Parathyroid adenoma (tissue), 2 donors: ENCODE measurements at regions not wholly inside any gene's neighbourhood (a gene's known extent, or its start where the extent isn't known, plus 50 kb on each side); places are given as distances from the start of the nearest gene placed in this dataset.

Experiments
- H2AFZ ChIP-seq: fragments of 300-600 bp; sonication (generic); one replicate; pipeline ENCODE4 v1.7.0; 2017; ENCODE audit warnings: antibody characterized with exemption, mild to moderate bottlenecking
- H3K27ac ChIP-seq: fragments of 300-600 bp; sonication (generic); one replicate; pipeline ENCODE4 v1.7.0; 2017
- H3K27me3 ChIP-seq: fragments of 300-600 bp; sonication (generic); one replicate; pipeline ENCODE4 v1.7.0; 2017; ENCODE audit warnings: low read length; ENCODE audit not compliant: control insufficient read depth, insufficient read depth
- H3K36me3 ChIP-seq: fragments of 300-600 bp; sonication (generic); one replicate; pipeline ENCODE4 v1.7.0; 2017; ENCODE audit warnings: low read length; ENCODE audit not compliant: control insufficient read depth, insufficient read depth
- H3K4me1 ChIP-seq: fragments of 300-600 bp; sonication (generic); one replicate; pipeline ENCODE4 v1.7.0; 2017; ENCODE audit warnings: control low read depth
- H3K4me2 ChIP-seq: fragments of 300-600 bp; sonication (generic); one replicate; pipeline ENCODE4 v1.7.0; 2017; ENCODE audit warnings: low read length
- H3K4me3 ChIP-seq: fragments of 300-600 bp; sonication (generic); one replicate; pipeline ENCODE4 v1.7.0; 2017; ENCODE audit warnings: low read depth, low read length
- H3K79me2 ChIP-seq: fragments of 300-600 bp; sonication (generic); one replicate; pipeline ENCODE4 v1.7.0; 2017; ENCODE audit warnings: control low read depth
- H3K9ac ChIP-seq: fragments of 300-600 bp; sonication (generic); one replicate; pipeline ENCODE4 v1.7.0; 2017; ENCODE audit warnings: mild to moderate bottlenecking
- H3K9me3 ChIP-seq: fragments of 300-600 bp; sonication (generic); one replicate; pipeline ENCODE4 v1.7.0; 2017; ENCODE audit warnings: low read length; ENCODE audit not compliant: control insufficient read depth
- CTCF ChIP-seq: fragments of 300-600 bp; sonication (generic); IDR thresholded peaks from one replicate; pipeline ENCODE4 v1.7.0; 2017; ENCODE audit warnings: antibody characterized with exemption, mild to moderate bottlenecking
- donor health status: primary hyperparathyroidism.

DNA sequence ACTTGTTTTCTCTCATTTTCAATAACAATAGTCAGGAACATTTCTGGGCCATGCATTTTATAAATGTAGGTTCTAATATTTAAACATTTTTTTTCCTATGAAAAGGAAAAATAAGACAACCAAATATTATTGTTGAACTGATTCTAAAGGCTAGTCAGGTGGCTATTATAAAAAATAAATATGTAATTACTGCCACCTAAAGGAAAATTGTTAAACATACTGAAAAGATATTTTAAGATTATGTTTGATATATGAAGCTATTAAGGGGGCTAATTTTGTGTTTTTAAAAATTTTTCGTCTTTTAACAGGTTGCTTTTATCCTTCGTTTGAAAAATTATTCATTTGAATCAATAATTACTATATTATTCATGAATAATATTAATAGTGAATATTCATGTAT is 62.2 kb upstream of the FDX1 start:
- Histone ChIP-seq H3K79me2 (no peaks in the 10 kb centered on the region), H3K4me2 (no peak overlapping the region), H3K9me3 (no peaks in the 10 kb centered on the region), H2AFZ (no peak overlapping the region), H3K9ac (no peak overlapping the region), H3K27ac (no peak overlapping the region), H3K4me3 (no peak overlapping the region), H3K4me1 (peaks cover 7% of the 10 kb centered on the region), H3K36me3 (no peaks in the 10 kb centered on the region), H3K27me3 (no peaks in the 10 kb centered on the region)
- TF ChIP-seq CTCF, result peak; percentile 9

DNA sequence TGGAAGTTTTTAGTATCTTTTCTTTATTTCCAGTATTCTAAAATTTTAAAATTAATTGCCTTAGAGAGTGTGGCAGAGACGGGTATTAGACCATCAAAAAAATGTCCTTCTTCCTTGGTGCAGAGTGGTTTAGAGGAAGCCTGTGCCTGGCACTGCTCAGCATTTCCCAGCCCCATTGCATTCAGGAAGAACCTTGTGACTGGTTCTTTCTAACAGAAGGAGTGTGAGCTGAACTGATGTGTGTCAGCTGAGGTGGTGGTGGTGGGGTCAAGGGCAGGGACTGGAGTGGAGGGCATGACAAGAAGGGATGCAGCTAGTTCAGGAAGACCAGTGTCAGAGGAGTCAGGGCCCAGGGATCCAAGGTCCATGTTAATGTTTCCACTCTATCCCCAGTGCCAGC is 58.7 kb upstream of the FDX1 start:
- Histone ChIP-seq H3K36me3 (no peaks in the 10 kb centered on the region), H3K27me3 (no peaks in the 10 kb centered on the region), H3K79me2 (no peaks in the 10 kb centered on the region), H2AFZ (no peak overlapping the region), H3K4me3 (no peak overlapping the region), H3K27ac (no peak overlapping the region), H3K4me1 (peaks cover 5% of the 10 kb centered on the region), H3K4me2 (no peak overlapping the region), H3K9ac (no peak overlapping the region), H3K9me3 (no peaks in the 10 kb centered on the region)
- no peak for TF ChIP-seq CTCF

- H3K9me3 ChIP-seq, result no peaks in the 10 kb centered on the region
- H3K9ac ChIP-seq, result no peak overlapping the region
- no peaks in the 10 kb centered on the region for H3K4me1 ChIP-seq
- no peak for TF ChIP-seq CTCF
- no peaks in the 10 kb centered on the region for H3K27me3 ChIP-seq
- no peak overlapping the region for H3K27ac ChIP-seq
- H3K4me2 ChIP-seq, result no peak overlapping the region
- H3K36me3 ChIP-seq, result no peaks in the 10 kb centered on the region
- no peak overlapping the region for H2AFZ ChIP-seq
- H3K79me2 ChIP-seq, result no peaks in the 10 kb centered on the region
- no peak overlapping the region for H3K4me3 ChIP-seq
Observed at GRCh38 chr11:110373051-110373702, 56.6 kb upstream of the FDX1 start.

DNA sequence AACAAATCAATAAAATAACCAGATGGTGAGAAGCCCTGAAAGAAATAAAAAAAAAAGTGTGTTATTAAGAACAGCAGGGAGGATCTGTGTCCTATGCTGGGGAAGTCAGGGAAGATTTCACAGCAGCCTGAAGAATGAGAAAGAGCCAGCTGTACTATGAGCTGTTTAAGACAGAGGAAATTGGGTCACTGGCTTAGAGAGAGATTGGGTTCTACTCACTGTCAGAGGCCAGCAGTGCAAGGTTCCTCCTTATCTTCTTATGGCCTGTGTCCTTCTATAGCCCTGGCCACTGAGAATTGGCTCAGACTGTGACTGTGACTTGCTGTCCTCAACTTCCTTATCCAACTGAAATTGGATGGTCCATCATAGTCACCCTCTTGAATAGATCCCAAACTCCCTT is 54.8 kb upstream of the FDX1 start:
- Histone ChIP-seq H3K9ac (no peak overlapping the region), H3K9me3 (no peaks in the 10 kb centered on the region), H3K36me3 (no peaks in the 10 kb centered on the region), H3K27me3 (no peaks in the 10 kb centered on the region), H3K27ac (no peak overlapping the region), H3K4me3 (no peak overlapping the region), H2AFZ (no peak overlapping the region), H3K79me2 (no peaks in the 10 kb centered on the region), H3K4me2 (no peak overlapping the region), H3K4me1 (no peaks in the 10 kb centered on the region)
- TF ChIP-seq CTCF, result no peak

DNA sequence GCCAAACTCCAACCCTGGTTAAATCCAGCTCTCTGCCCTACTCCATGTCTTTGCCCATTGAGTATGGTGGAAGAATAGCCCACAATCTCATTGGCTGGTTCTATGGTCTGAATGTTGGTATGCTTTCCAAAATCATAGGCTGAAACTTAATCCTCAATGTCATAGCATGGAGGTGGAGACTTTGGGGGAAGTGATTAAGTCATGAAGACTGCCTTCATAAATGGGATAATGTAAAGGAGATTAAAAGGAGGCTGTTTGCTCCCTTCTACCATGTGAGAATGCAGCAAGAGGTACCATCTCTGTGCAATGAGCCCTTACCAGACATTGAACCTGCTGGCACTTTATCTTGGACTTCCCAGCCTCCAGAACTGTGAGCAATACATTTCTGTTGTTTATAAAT is 54.4 kb upstream of the FDX1 start:
- no peaks in the 10 kb centered on the region for H3K27me3 ChIP-seq
- no peak overlapping the region for H3K27ac ChIP-seq
- no peak overlapping the region for H3K4me2 ChIP-seq
- no peak overlapping the region for H3K4me3 ChIP-seq
- H3K36me3 ChIP-seq, result no peaks in the 10 kb centered on the region
- H3K79me2 ChIP-seq, result no peaks in the 10 kb centered on the region
- no peak overlapping the region for H2AFZ ChIP-seq
- no peak overlapping the region for H3K9ac ChIP-seq
- H3K4me1 ChIP-seq, result no peaks in the 10 kb centered on the region
- TF ChIP-seq CTCF, result no peak
- no peaks in the 10 kb centered on the region for H3K9me3 ChIP-seq
